ENCODE measurements at regions not wholly inside any gene's neighbourhood (a gene's known extent, or its start where the extent isn't known, plus 50 kb on each side); places are given as distances from the start of the nearest gene placed in this dataset.

- TF ChIP-seq, protein P1, sequence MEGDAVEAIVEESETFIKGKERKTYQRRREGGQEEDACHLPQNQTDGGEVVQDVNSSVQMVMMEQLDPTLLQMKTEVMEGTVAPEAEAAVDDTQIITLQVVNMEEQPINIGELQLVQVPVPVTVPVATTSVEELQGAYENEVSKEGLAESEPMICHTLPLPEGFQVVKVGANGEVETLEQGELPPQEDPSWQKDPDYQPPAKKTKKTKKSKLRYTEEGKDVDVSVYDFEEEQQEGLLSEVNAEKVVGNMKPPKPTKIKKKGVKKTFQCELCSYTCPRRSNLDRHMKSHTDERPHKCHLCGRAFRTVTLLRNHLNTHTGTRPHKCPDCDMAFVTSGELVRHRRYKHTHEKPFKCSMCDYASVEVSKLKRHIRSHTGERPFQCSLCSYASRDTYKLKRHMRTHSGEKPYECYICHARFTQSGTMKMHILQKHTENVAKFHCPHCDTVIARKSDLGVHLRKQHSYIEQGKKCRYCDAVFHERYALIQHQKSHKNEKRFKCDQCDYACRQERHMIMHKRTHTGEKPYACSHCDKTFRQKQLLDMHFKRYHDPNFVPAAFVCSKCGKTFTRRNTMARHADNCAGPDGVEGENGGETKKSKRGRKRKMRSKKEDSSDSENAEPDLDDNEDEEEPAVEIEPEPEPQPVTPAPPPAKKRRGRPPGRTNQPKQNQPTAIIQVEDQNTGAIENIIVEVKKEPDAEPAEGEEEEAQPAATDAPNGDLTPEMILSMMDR (IDR thresholded peaks at IDR 0.05; ENCODE audit: insufficient read depth, low read depth, low read length) = no peak
- no peak for TF ChIP-seq EZH2 (IDR thresholded peaks at IDR 0.05; ENCODE audit: insufficient read depth, low read length)
Measured at GRCh38 chr9:88828492-88828974, 162.7 kb upstream of the S1PR3 start.

All from astrocyte (in vitro differentiated cells and primary cell).